ENCODE measurements at regions not wholly inside any gene's neighbourhood (a gene's known extent, or its start where the extent isn't known, plus 50 kb on each side); places are given as distances from the start of the nearest gene placed in this dataset.
"Not testable (repeated sequence)": the region's sequence is repeated elsewhere in the genome, so short reads cannot be mapped to it uniquely, and the experiment has no call there.

- Mint-ChIP-seq H3K27ac (ENCODE audit: unreplicated experiment) (no peak overlapping the region), H3K4me1 (ENCODE audit: unreplicated experiment) (peaks cover 6% of the 10 kb centered on the region), H3K4me3 (ENCODE audit: unreplicated experiment) (no peak overlapping the region), H3K36me3 (ENCODE audit: low read depth, unreplicated experiment) (no peaks in the 10 kb centered on the region), H3K9me3 (ENCODE audit: unreplicated experiment) (no peaks in the 10 kb centered on the region), H3K27me3 (ENCODE audit: unreplicated experiment) (no peaks in the 10 kb centered on the region)
- DNase-seq (ENCODE audit: low spot score): no peak
- no peak for TF ChIP-seq CTCF (IDR thresholded peaks at IDR 0.05; ENCODE audit: unreplicated experiment)
Observed at GRCh38 chr10:7038416-7038815, 372.4 kb downstream of the SFMBT2 start.

GRCh38 chr10:7037434-7037833 is 373.4 kb downstream of the SFMBT2 start:
- DNase-seq (ENCODE audit: low spot score); H3K27me3 Mint-ChIP-seq (ENCODE audit: unreplicated experiment); H3K36me3 Mint-ChIP-seq (ENCODE audit: low read depth, unreplicated experiment); H3K4me1 Mint-ChIP-seq (ENCODE audit: unreplicated experiment); H3K9me3 Mint-ChIP-seq (ENCODE audit: unreplicated experiment); H3K27ac Mint-ChIP-seq (ENCODE audit: unreplicated experiment); H3K4me3 Mint-ChIP-seq (ENCODE audit: unreplicated experiment): not testable (repeated sequence)

GRCh38 chr10:7036951-7037350 is 373.9 kb downstream of the SFMBT2 start:
- no peak overlapping the region for H3K4me3 Mint-ChIP-seq (ENCODE audit: unreplicated experiment)
- no peak for TF ChIP-seq CTCF (IDR thresholded peaks at IDR 0.05; ENCODE audit: unreplicated experiment)
- H3K27ac Mint-ChIP-seq (ENCODE audit: unreplicated experiment): no peak overlapping the region
- no peak for DNase-seq (ENCODE audit: low spot score)
- H3K9me3 Mint-ChIP-seq (ENCODE audit: unreplicated experiment): no peaks in the 10 kb centered on the region
- peaks cover 6% of the 10 kb centered on the region for H3K4me1 Mint-ChIP-seq (ENCODE audit: unreplicated experiment)
- no peaks in the 10 kb centered on the region for H3K27me3 Mint-ChIP-seq (ENCODE audit: unreplicated experiment)
- no peaks in the 10 kb centered on the region for H3K36me3 Mint-ChIP-seq (ENCODE audit: low read depth, unreplicated experiment)

- DNase-seq (ENCODE audit: low spot score): no peak
- no peaks in the 10 kb centered on the region for H3K27me3 Mint-ChIP-seq (ENCODE audit: unreplicated experiment)
- no peaks in the 10 kb centered on the region for H3K36me3 Mint-ChIP-seq (ENCODE audit: low read depth, unreplicated experiment)
- TF ChIP-seq CTCF (IDR thresholded peaks at IDR 0.05; ENCODE audit: unreplicated experiment): no peak
- H3K4me1 Mint-ChIP-seq (ENCODE audit: unreplicated experiment): peaks cover 6% of the 10 kb centered on the region
- H3K27ac Mint-ChIP-seq (ENCODE audit: unreplicated experiment): no peak overlapping the region
- H3K9me3 Mint-ChIP-seq (ENCODE audit: unreplicated experiment): no peaks in the 10 kb centered on the region
- H3K4me3 Mint-ChIP-seq (ENCODE audit: unreplicated experiment): no peak overlapping the region
Observed at GRCh38 chr10:7035126-7035761, 375.6 kb downstream of the SFMBT2 start.

GRCh38 chr10:7033031-7033430 is 377.8 kb downstream of the SFMBT2 start:
- no peak for DNase-seq (ENCODE audit: low spot score)
- no peak for TF ChIP-seq CTCF (IDR thresholded peaks at IDR 0.05; ENCODE audit: unreplicated experiment)
- H3K4me3 Mint-ChIP-seq (ENCODE audit: unreplicated experiment): no peak overlapping the region
- peaks cover 2% of the 10 kb centered on the region for H3K4me1 Mint-ChIP-seq (ENCODE audit: unreplicated experiment)
- H3K27ac Mint-ChIP-seq (ENCODE audit: unreplicated experiment): no peak overlapping the region
- no peaks in the 10 kb centered on the region for H3K9me3 Mint-ChIP-seq (ENCODE audit: unreplicated experiment)
- no peaks in the 10 kb centered on the region for H3K27me3 Mint-ChIP-seq (ENCODE audit: unreplicated experiment)
- H3K36me3 Mint-ChIP-seq (ENCODE audit: low read depth, unreplicated experiment): no peaks in the 10 kb centered on the region
